ENCODE measurements at regions not wholly inside any gene's neighbourhood (a gene's known extent, or its start where the extent isn't known, plus 50 kb on each side); places are given as distances from the start of the nearest gene placed in this dataset.

DNA sequence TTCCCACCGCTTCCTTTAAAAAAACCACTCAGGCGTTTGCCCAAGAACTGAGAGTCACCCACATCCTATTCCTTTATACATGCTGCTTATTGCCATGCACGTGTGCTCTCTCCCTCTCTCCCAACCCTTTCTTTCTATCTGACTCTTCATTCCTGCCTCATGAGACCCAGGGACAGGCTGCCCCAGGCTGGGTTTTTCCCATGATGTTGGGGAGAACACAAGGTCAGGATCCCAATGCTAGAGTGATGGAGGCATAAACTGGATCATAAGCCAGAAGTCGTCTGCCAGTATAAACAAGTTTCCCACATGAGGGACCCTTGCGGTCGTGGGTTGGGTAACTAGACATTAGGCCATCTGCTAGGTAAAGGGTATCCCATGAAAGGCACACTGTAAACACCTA lies 64.9 kb downstream of the CD2 start:
- TF ChIP-seq, protein P1, sequence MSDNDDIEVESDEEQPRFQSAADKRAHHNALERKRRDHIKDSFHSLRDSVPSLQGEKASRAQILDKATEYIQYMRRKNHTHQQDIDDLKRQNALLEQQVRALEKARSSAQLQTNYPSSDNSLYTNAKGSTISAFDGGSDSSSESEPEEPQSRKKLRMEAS (IDR thresholded peaks at IDR 0.05; ENCODE audit: low read depth, low read length), result no peak
- TF ChIP-seq, protein P2, sequence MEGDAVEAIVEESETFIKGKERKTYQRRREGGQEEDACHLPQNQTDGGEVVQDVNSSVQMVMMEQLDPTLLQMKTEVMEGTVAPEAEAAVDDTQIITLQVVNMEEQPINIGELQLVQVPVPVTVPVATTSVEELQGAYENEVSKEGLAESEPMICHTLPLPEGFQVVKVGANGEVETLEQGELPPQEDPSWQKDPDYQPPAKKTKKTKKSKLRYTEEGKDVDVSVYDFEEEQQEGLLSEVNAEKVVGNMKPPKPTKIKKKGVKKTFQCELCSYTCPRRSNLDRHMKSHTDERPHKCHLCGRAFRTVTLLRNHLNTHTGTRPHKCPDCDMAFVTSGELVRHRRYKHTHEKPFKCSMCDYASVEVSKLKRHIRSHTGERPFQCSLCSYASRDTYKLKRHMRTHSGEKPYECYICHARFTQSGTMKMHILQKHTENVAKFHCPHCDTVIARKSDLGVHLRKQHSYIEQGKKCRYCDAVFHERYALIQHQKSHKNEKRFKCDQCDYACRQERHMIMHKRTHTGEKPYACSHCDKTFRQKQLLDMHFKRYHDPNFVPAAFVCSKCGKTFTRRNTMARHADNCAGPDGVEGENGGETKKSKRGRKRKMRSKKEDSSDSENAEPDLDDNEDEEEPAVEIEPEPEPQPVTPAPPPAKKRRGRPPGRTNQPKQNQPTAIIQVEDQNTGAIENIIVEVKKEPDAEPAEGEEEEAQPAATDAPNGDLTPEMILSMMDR (IDR thresholded peaks at IDR 0.05; ENCODE audit: low read depth, low read length), result no peak
- TF ChIP-seq POLR2A (IDR thresholded peaks at IDR 0.05; ENCODE audit: extremely low read depth, insufficient read length) (no peak), MYC (IDR thresholded peaks at IDR 0.05; ENCODE audit: low read depth, low read length) (no peak)
- H3K4me3 ChIP-seq (ENCODE audit: low read depth, low read length), result no peak overlapping the region
- no peak for DNase-seq (ENCODE audit: low read depth)

DNA sequence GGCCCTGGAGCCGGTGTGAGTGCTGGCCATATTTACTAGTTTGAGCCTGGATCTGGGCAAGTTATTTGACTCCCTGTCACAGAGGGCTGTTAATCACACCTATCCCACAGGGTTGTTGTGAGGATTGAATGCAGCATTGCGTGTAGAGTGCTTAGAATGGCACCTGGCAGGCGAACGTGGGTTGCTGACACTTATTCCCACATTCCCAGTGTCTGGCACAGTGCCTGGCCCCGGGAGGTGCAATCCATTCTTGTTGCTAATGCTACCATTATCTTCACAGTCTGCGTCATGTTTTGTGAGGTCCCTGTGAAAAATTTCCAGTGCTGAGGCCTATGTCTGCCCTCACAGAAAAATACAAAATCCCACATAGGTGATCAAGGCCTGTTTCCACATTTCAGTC lies 66.1 kb downstream of the CD2 start:
- H3K4me3 ChIP-seq (ENCODE audit: low read depth, low read length), result no peak overlapping the region
- no peak for DNase-seq (ENCODE audit: low read depth)
- TF ChIP-seq, protein P1 (IDR thresholded peaks at IDR 0.05; ENCODE audit: low read depth, low read length), result no peak
- no peak for TF ChIP-seq POLR2A (IDR thresholded peaks at IDR 0.05; ENCODE audit: extremely low read depth, insufficient read length)
- no peak for TF ChIP-seq MYC (IDR thresholded peaks at IDR 0.05; ENCODE audit: low read depth, low read length)
- TF ChIP-seq, protein P2 (IDR thresholded peaks at IDR 0.05; ENCODE audit: low read depth, low read length), result no peak

DNA sequence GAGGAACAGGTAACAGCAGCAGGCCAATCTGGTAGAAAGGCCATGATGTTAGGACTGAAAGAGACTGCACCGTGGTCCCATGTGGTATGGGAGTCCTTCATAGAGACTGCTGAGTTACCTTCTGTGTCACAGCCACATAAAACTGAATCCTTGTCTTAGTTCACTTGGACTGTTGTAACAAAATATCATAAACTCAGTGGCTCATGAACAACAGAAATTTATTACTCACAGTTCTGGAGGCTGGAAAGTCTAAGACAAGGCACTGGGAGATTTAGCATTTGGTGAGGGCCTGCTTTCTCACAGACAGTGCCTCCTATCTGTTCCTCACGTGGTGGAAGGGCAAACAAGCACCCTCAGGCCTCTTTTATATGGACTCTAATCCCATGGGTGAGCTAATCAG lies 67.5 kb downstream of the CD2 start:
- TF ChIP-seq, protein P1 (IDR thresholded peaks at IDR 0.05; ENCODE audit: low read depth, low read length), result no peak
- TF ChIP-seq, protein P2 (IDR thresholded peaks at IDR 0.05; ENCODE audit: low read depth, low read length), result no peak
- no peak for TF ChIP-seq POLR2A (IDR thresholded peaks at IDR 0.05; ENCODE audit: extremely low read depth, insufficient read length)

DNA sequence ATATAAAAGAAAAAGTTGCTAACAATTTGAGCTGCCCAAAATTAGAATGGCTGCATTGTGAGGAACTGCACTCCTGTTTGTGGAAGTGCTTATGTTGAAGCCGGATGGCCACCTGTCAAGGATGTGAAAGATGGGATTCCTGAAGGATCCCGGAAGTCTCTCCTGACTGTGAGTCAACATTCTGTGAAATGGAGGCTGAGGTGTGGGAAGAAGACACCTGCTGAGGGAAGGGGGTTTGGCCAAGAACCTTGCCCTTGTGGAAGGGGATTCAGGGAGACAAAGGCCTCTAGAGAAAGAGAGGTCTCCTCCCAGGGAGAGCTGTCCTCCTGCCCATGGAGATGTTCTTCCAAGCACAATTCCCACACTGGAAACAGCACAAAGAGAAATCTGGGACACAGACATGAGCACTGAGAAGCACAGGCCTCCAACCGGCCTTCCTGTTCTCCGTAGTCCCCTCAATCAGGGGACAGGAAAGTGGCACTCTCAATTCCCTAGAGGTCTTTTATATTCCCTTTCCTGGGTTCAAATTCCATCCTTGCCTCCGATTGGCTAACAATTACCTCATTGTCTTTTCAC lies 70.5 kb downstream of the CD2 start:
- DNase-seq (ENCODE audit: low read depth), result no peak
- TF ChIP-seq, protein P1 (IDR thresholded peaks at IDR 0.05; ENCODE audit: low read depth, low read length), result no peak
- no peak for TF ChIP-seq MYC (IDR thresholded peaks at IDR 0.05; ENCODE audit: low read depth, low read length)
- no peak overlapping the region for H3K4me3 ChIP-seq (ENCODE audit: low read depth, low read length)

More for the DNA sequence above, 67.5 kb downstream of the CD2 start:
- DNase-seq (ENCODE audit: low read depth), result no peak
- no peak overlapping the region for H3K4me3 ChIP-seq (ENCODE audit: low read depth, low read length)

- no peak overlapping the region for H3K4me3 ChIP-seq (ENCODE audit: low read depth, low read length)
- TF ChIP-seq POLR2A (IDR thresholded peaks at IDR 0.05; ENCODE audit: extremely low read depth, insufficient read length) (no peak), MYC (IDR thresholded peaks at IDR 0.05; ENCODE audit: low read depth, low read length) (no peak)
- no peak for DNase-seq (ENCODE audit: low read depth)
Measured at GRCh38 chr1:116825207-116825719, 71.0 kb downstream of the CD2 start.

DNA sequence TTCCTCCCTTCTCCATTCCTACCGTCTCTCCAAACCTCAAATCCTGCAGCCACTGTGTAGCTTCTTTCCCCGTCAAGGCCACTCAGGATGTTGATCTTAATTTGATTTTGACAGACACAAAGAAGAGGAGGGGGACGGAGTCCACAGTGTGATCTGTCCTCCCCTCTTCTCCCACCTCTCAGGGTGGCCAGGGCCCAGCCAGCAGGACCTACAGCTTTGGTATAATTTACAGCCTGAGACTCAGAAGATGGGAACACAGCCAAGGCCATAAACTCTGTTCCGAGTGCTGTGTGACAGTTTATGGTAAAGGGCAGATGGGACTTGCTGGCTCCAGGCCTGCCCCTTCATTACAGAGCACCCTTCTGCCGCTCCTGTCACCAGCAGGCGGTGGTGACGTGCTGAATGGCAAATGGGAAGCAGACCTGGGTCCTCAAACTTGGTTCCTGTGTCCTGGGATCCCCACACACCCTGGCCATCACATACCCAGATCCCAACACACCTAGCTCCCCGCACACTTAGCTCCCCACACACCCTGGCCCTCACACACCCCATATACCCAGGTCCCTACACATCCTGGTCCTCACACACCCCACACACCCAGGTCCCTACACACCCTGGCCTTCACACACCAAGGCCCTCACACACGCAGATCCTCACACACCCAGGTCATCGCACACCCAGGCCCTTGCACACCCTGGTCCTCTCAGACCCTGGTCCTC lies 71.6 kb downstream of the CD2 start:
- no peak for DNase-seq (ENCODE audit: low read depth)
- H3K4me3 ChIP-seq (ENCODE audit: low read depth, low read length), result no peak overlapping the region
- TF ChIP-seq MYC (IDR thresholded peaks at IDR 0.05; ENCODE audit: low read depth, low read length), result no peak
- TF ChIP-seq POLR2A (IDR thresholded peaks at IDR 0.05; ENCODE audit: extremely low read depth, insufficient read length), result no peak
- TF ChIP-seq, protein P1 (IDR thresholded peaks at IDR 0.05; ENCODE audit: low read depth, low read length), result no peak
- TF ChIP-seq, protein P2 (IDR thresholded peaks at IDR 0.05; ENCODE audit: low read depth, low read length), result no peak

Data from NB4 (cell line).